ENCODE measurements at regions not wholly inside any gene's neighbourhood (a gene's known extent, or its start where the extent isn't known, plus 50 kb on each side); places are given as distances from the start of the nearest gene placed in this dataset.

- TF ChIP-seq, protein P1, sequence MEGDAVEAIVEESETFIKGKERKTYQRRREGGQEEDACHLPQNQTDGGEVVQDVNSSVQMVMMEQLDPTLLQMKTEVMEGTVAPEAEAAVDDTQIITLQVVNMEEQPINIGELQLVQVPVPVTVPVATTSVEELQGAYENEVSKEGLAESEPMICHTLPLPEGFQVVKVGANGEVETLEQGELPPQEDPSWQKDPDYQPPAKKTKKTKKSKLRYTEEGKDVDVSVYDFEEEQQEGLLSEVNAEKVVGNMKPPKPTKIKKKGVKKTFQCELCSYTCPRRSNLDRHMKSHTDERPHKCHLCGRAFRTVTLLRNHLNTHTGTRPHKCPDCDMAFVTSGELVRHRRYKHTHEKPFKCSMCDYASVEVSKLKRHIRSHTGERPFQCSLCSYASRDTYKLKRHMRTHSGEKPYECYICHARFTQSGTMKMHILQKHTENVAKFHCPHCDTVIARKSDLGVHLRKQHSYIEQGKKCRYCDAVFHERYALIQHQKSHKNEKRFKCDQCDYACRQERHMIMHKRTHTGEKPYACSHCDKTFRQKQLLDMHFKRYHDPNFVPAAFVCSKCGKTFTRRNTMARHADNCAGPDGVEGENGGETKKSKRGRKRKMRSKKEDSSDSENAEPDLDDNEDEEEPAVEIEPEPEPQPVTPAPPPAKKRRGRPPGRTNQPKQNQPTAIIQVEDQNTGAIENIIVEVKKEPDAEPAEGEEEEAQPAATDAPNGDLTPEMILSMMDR (IDR thresholded peaks at IDR 0.05), result no peak
- no peak for TF ChIP-seq POLR2A (IDR thresholded peaks at IDR 0.05)
- no peak for TF ChIP-seq EP300 (IDR thresholded peaks at IDR 0.05)
These were observed 1609.0 kb upstream of the AGA start for GRCh38 chr4:179051206-179051605.
